M059J (cell line): ENCODE measurements at regions not wholly inside any gene's neighbourhood (a gene's known extent, or its start where the extent isn't known, plus 50 kb on each side); places are given as distances from the start of the nearest gene placed in this dataset.
"Not testable (repeated sequence)": the region's sequence is repeated elsewhere in the genome, so short reads cannot be mapped to it uniquely, and the experiment has no call there.

ENCODE experiments used
- DNase-seq: peaks from one replicate; pipeline ENCODE4 v3.0.0-alpha.2; 2012; ENCODE audit warnings: low read depth

DNA sequence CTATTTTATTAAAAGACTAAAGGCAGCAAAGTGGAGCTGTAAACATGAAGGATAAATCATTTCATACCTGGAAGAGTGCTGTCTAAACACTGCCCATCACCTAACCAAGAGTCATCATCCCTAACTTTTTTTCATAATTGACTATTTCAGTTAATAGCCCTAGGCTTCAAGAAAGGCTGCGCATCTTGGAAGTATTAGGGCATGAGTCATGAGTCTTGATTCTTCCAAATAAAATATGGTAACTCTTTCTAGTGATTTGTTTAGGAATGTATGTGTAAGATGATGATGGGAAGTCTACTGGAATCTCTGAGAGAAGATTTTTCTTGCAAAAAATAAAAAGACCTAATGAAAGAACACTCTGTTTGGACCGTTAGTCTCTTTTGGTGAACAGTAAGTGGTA, 207.7 kb upstream of the AHR start:
- peak; percentile 93 for DNase-seq

DNA sequence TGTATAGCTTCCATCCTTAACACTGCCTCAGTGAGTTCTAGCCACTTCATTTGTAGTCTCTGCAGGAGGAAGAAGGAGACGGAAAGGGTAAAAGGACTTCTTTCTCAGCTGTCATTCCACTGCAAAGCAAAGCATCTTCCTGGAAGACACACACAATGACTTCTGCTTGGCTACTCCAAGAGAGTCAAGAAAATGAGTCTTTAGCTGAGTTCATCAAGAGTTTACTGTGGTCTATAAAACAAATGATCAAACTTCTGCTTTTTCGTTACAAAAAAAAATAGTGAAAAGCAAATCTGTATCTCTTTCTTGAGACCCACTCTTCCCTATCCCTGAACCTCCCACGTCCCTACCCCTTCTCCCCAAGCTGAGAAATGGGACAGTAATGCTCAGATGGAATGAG, 205.0 kb upstream of the AHR start:
- no peak for DNase-seq

DNA sequence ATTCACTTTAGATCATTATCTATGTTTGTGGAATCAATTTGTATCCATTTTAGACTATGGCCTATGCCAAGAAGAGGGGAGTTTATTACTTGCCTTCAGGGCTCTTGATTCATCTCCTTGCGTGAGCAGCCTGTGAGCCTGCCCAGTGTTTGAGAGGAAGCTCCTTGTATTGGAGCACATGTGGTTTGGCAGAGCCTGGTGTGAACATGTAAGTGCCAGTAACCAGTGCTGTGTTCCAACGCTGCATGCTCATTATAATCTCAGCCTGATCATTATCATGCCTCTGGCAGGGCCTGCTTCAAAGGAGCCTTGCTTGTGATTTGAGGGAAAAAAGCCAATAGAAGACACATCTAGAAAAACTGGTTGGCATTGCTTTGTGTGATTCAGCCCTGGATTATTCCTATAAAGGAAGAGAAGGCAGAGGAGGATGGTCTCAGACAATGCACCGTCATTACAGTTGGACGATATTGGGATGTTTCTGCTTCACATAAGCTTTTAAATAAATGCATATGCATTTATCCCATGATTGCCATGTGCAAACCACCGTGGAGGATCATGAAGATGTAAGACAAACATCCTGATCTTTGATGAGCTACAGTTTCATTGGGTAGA, 203.4 kb upstream of the AHR start:
- DNase-seq: peak; percentile 99

DNA sequence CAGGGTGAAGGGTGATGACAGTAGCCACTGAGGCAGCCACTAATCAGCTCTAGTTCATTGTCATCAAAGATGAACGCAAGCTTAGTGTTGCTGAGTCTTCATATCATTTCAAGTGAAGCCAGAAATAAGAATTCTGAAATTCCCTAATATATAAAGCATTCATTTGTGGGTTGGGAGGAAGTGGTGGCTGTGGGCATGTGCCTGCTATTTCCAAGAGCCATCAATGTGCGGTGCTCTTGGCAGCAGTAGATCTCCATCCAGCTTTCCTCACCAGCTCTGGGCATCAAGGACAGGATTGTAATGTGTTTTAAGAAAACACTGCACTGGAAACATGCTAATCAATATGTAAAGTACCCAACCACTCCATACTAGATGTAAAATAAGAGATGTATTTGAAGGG, 202.5 kb upstream of the AHR start:
- peak; percentile 30 for DNase-seq

DNA sequence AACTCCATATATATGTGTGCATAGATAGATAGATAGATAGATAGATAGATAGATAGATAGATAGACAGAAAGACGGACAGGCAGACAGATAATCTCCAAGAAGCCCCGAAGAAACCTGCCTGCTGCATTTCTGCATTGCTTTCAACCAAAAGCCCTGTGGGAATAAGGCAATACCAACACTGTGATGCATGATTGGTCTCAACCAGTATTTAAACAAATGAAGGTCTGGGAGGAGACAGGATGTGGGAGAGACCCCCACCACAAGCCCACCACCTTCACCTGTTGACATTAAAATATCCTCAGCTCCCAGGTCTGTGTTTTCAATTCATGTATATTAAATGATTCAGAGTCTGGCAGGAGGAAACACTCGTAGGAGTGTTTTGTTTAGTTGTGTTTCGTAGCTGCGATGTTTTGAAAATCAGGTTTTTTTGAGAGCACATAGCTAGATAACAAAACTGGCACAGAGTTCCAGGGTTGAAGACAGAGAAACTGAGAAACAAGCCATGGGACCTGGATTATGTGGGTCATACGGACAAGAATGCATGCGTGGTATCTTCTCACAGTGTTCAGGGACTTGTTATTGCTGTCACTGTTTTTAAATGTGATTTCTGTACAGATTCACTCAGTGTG, 200.7 kb upstream of the AHR start:
- no peak for DNase-seq

DNA sequence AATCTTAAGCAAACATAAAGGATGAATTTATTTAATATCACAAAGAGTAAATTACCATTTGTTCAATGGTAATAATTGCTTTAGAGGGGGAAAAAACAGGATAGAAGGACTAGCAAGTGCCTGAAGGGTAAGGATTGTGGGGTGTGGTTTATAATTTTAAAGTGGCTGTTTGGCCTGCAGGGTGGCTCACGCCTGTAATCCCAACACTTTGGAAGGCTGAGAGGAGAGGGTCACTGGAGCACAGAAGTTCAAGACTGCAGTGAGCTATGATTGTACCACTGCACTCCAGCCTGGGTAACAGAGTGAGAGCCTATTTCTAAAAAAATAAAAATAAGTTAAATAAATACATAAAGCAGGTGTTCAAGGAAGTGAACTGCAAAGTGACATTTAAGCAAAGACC, 199.9 kb upstream of the AHR start:
- no peak for DNase-seq

DNA sequence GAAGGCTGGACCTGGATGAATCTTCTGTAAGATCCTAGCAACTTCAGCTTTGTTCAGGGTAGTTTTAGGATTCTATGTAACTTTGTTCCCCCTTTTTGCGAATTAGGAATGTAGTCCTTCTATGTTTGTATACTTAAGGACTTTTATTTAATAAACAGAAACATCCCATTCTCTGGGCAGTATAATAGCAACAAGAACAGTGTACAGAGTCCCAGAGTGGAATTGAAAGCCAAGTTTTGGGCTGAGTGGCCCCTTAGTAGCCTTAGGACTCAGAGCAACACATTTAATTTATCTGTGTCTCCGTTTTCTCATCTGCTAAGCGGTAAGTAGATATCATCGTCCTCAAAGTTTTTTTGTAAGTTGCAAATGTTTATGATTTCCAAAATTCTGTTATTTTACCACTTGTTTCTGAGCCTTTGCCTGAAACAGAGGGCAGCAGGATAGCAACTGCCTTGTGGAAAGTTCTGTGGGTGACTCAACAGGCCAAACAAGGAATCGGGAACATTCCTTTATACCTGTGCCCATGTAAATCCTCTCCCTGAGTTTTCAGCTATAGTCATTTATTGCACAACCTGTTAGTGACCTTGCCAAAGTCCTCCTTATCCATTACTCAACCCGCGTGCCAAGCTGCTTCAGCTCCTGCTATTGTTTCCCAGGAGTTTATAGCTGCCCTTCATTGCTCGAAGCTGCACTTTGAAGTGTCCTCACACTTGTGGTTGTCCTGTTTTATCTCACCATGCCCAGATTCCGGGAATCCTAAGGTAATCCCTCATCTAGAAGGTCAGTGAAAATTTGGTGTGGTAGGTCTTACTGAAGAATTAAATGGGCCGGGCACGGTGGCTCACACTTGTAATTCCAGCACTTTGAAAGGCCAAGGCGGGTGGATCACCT, 199.1 kb upstream of the AHR start:
- DNase-seq: peak; percentile 98

DNA sequence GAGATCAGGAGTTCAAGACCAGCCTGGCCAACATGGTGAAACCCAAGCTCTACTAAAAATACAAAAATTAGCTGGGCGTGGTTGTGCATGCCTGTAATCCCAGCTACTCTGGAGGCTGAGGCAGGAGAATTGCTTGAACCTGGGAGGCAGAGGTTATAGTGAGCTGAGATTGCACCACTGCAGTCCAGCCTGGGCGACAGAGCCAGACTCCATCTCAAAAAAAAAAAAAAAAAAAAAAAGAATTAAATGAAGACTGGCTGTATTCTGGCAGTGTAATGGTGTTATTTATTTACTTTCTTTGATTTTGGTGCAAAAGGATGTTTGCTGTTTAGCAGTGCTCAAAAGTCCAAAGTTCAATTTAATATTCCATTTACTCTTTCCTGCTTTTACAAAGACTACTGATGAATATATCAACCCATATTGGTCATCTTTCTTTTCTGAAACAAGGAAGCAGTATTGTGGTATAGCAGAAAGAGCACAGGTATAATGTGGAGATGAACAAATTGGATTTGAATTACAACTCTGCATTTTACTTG, 198.4 kb upstream of the AHR start:
- not testable (repeated sequence) for DNase-seq

DNA sequence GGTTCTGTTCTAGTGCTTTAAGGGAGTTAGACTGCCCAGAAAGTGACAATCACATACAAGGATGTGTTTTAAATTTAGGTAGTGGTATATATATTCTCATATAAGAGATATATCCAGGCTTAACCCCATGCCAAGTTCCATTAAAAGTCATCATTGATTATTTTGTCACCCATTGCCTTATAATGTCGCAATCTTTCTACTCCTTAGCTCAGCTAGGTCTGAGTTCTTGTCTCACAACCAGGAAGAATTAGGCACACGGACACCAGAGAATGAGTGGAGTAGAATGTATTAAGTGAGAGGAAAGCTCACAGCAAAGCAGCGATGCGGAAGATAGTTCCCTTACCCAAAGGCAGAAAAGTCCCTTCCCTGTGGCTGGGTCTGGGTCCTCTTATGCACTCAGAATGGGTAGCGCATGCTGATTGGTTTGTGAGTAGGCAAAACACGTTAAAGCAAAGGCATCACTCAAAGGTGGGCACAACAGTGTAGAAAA, 197.2 kb upstream of the AHR start:
- no peak for DNase-seq

DNA sequence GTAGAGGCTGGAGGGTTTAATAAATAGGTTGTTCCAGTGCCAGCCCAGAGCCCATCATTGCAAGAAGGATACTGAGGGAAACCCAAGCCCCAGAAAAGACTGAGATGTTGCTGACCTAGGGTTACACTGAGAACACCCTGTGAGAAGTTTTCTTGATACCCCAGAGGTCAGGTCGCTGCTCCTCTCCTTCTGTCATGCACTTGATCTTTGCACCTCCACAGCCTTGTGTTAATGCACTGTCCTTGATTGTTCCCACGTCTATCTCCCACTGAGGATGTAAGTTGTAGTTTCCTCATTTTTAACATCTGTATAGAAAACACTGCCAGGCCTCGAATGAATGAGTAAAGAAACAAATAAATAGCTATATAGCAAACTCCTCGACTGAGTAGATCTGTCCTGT, 195.3 kb upstream of the AHR start:
- DNase-seq: no peak

DNA sequence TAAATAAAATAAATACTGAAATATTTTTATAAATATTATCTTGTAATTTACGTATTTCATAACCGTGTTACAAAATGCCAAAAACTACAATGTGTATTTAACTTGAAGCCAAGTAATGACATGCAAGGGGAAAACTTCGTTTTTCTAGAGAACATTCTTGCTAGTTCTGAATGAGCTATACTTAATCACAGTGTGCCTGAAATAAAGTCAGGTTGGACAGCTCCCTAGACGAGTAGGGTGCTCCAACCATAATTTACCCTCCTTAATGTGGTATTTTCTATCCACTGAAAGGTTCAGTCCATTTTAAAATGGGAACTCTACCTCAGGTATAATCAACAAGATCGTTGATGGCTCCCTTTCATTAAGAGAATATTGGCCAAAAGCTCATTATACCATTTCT, 194.5 kb upstream of the AHR start:
- DNase-seq: no peak

DNA sequence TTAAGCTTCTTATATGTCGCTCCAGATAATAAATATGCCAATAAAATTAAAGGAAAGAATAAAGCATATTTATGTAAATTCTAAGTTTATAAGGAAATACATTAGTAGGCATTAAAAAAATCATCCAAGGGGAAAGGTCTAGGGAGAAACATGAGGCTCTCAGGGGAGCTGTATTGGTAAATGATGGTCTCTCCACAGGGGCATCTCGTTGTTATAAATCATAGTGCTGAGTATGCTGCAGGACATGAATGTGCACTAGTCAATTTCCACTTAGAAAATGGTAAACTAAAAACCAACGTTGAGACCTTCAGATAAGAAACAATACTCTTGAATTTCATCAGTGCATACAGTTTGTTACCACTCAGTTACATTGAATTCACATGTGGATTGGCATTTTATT, 194.0 kb upstream of the AHR start:
- no peak for DNase-seq

DNA sequence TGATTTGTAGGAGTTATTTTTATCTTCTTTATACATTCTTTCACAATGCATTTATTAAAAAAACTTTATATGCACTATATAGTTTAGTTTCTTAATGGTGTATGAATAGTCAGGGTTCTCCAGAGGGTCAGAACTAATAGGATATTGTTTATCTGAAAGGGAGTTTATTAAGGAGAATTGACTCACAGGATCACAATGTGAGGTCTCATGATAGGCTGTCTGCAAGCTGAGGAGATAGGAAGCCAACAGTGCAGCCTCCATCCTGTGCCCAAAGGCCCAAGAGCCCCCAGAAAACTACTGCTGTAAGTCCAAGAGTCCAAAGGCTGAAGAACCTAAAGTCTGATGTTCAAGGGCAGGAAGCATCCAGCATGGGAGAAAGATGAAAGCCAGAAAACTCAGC, 192.8 kb upstream of the AHR start:
- peak; percentile 66 for DNase-seq

DNA sequence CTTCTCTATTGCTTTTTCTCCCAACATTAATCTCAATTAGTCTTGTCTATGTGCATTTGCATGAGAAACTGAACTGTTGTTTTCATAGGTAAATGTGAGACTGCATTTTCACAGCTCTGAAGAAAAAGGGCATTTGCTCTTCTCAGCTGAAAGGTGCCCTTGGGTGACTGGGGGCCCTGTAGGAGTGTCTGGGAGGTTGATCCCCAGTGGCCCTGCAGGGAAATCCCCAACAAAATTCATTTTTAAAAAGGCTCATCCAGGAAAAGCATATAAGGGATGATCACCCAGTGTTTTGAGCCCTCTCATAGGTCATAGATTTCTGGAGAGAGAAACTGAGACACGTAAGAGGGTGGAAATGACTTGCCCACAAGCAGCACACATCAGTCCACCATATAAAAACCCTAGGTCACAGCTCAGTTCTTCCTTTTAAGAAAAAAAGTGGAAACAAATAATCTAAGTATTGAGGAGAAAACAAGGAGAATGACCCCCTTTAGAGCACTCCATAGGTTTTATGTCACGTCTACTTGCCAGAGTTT, 190.3 kb upstream of the AHR start:
- no peak for DNase-seq

DNA sequence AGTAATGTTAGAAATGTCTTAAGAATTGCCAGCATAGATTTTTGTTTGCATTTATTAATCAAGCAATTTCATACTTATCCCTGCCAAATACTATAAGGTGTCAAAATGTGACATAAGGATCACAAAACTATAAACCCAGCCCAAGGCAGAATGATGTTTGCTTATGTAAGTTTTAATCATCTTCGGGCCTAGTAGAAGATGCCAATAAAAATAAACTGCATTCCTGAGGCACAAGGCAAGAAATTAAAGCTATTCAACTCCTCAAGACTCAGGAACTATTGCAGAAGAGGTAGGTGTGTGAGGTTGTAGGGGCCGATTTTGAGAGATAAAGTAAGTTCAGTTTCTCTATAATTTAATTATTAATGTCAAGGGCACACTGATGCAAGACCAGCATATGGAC, 189.4 kb upstream of the AHR start:
- peak; percentile 74 for DNase-seq

DNA sequence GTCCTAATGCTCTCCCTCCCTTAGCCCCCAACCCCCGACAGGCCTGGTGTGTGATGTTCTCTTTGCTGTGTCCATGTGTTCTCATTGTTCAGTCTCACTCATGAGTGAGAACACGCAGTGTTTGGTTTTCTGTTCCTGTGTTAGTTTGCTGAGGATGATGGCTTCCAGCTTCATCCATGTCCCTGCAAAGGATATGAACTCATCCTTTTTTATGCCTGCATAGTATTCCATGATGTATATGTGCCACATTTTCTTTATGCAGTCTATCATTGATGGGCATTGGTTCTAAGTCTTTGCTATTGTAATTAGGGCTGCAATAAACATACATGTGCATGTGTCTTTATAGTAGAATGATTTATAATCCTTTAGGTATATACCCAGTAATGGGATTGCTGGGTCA, 184.7 kb upstream of the AHR start:
- DNase-seq: not testable (repeated sequence)

DNA sequence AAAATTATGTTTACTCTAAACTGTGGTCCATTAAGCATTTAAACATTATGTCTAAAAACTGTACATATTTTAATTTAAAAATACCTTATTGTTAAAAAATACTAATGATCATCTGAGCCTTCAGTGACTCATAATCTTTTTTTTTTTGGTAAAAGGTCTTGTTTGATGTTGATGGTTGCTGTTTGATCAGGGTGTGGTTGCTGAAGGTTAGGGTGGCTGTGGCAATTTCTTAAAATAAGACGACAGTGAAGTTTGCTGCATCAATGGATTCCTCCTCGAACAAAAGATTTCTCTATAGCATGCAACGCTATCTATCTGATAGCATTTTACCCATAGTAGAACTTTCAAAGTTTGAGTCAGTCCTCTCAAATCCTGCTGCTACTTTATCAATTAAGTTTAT, 180.0 kb upstream of the AHR start:
- DNase-seq: no peak

DNA sequence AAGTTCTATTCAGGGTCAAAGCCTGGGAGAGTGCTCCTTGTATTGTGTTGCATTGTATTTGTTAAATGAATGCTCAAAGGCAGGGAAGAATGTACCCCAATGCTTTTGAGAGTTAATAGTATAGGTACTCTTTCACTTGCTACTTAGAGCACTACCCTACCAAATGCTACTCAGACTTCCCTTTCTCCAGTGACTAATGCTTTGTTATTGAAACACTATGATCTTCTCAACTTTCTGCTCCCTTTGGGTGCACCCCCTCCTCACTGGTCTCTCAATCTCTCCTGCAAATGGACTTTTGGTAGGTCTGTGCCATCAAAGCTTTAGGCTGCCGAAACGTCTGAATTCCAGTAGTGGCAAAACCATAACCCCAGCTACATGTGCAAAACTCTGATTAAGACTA, 177.7 kb upstream of the AHR start:
- DNase-seq: no peak

DNA sequence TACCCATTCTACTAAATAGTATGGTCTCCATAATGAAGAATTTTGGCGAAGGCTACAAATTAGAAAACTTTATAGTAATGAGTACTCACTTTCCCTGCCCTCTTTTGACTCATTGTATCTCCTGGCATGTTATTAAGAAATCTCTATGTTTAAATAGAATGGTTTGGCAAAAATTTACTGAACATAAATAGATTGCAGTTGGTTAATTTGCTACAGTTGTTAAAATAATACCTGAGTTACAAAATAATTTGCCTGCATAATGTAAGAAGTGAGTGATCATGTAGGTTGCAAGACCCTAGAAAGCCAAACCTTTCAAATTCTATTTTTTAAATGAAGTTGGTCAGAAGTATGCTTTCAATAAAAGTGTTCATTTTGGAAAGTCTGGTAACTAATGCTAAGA, 176.8 kb upstream of the AHR start:
- no peak for DNase-seq

DNA sequence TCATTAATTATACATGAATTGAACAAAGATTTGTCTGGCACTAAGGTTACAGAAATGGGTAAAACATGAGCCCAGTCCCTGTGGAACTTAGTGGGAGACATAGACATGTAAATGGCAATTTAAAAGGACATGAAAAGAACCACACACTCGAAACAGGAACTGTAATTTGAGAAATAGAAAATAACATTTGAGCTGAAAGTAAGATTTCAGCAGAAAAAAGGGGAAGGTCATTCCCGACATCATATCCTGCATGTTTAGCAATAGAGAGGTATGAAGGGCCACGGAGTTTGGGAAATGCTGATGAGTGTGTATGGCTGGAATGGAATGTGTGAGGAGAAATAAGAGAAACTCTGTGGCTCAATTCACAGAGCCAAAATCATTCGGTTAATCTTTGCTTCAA, 175.4 kb upstream of the AHR start:
- DNase-seq: peak; percentile 74

DNA sequence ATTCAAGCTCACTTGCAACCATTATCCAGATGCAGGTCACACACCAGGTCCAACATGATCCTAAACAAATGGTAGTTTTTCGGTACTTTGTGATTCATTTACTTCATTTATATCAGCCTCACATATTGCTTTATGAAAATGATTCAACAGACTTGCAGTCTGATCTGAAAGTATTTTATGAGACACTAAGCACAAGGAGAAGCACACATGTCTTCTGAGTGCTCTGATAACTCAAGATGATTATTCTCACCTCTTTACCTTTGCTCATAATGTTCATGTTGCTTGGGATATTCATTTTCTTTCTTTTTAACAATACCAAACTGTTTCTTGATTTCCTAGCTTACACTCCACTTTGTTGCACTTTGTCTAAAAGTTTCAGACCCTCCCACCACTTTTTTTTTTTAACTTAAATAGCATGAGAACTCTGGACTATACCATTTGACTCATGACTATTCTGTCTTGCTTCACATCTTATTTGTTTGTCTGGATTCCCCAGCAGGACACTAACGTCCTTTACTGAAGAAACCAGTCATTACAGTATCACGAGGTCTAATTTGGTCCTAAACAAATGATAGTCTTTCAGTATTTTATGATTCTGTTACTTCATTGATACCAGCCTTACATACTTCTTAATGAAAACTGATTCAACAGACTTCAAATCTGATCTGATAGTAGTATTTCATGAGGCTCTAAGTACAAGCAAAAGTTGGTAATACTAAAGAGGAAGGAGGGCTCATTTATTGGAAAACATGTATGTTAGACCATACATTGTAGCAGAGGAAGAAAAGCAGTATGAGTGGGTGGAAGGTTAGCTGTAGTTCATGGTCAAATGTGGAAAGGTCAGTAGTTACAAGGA, 171.8 kb upstream of the AHR start:
- no peak for DNase-seq
